GM21390 (cell line): ENCODE measurements at regions not wholly inside any gene's neighbourhood (a gene's known extent, or its start where the extent isn't known, plus 50 kb on each side); places are given as distances from the start of the nearest gene placed in this dataset.

Experiments used
- ATAC-seq: cut with Tn5 transposase; IDR thresholded peaks from one replicate; pipeline ENCODE4 v1.9.1; 2021; ENCODE audit not compliant: unreplicated experiment

DNA sequence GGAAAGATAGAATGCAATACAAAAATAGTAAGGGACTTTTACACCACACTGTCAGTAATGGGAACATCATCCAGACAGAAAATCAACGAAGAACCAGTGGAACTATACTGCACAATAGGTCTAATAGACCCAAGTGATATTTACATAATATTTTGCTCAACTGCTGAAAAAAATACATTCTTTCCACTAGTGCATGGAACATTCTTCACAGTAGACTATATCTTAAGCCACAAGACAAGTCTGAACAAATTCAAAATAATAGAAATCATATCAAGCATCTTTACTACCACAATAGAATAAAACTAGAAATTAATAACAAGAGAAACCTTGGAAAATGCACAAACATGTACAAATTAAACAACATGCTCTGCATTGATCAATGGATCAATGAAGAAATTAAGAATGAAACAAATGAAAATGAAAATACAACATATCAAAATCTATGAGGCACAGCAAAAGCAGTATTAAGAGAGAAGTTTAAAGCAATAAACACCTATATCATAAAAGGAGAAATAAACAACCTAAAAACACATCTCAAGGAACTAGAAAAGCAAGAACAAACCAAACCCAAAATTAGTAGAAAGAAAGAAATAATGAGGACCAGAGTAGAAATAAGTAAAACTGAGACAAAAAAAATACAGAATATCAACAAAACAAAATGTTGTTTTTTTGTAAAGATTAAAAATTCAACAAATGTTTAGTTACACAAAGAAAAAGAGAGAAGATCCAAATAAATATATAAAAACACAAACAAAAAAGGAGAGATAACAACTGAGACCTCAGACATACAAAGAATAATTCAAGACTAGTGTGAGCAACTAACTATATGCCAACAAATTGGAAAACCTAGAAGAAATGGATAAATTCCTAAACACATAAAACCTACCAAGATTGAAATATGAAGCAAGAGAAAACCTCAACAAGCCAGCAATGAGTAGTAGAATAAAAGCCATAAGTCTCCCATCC lies 51.5 kb upstream of the ANTXR2 start:
- no peak for ATAC-seq
